GM12878 (cell line): ENCODE measurements at regions not wholly inside any gene's neighbourhood (a gene's known extent, or its start where the extent isn't known, plus 50 kb on each side); places are given as distances from the start of the nearest gene placed in this dataset.

Experiments
- BCLAF1 ChIP-seq: fragments of 450-650 bp; IDR thresholded peaks from 2 replicates; pipeline ENCODE4 v1.6.1; 2017; ENCODE audit warnings: antibody characterized with exemption, mild to moderate bottlenecking, moderate library complexity
- CREB1 ChIP-seq: IDR thresholded peaks from 2 replicates; pipeline ENCODE4 v1.6.1; 2012; ENCODE audit warnings: low read depth, mild to moderate bottlenecking, inconsistent platforms
- CREM ChIP-seq: IDR thresholded peaks from 2 replicates; pipeline ENCODE4 v1.6.1; 2014; ENCODE audit warnings: antibody characterized with exemption, low read depth
- CTCF ChIP-seq, 3 experiments: IDR thresholded peaks in 2 of 3; conservative IDR thresholded peaks in 1 of 3; 2 replicates each; pipeline ENCODE4 v1.5.1; 2011; ENCODE audit warnings: low read depth in 3 of 3, low read length in 3 of 3, mild to moderate bottlenecking in 3 of 3, control low read depth in 2 of 3, moderate library complexity in 2 of 3, inconsistent platforms in 1 of 3, mixed read lengths in 1 of 3; ENCODE audit not compliant: control insufficient read depth in 2 of 3, insufficient read depth in 1 of 3; ENCODE audit errors: extremely low read depth in 1 of 3
- EZH2 ChIP-seq: IDR thresholded peaks from 2 replicates; pipeline ENCODE4 v1.6.1; 2012; ENCODE audit warnings: low read depth, mild to moderate bottlenecking, control low read depth, inconsistent platforms, low read length, borderline replicate concordance; ENCODE audit not compliant: control insufficient read depth
- FOS ChIP-seq: IDR thresholded peaks from 3 replicates; pipeline ENCODE4 v1.6.1; 2011; ENCODE audit warnings: borderline replicate concordance; ENCODE audit not compliant: insufficient read length; ENCODE audit errors: extremely low read depth
- FOXM1 ChIP-seq: IDR thresholded peaks from 2 replicates; pipeline ENCODE4 v1.6.1; 2012; ENCODE audit warnings: low read depth, mild to moderate bottlenecking, inconsistent platforms, low read length, moderate library complexity
- IRF3 ChIP-seq: fragments of 450-650 bp; IDR thresholded peaks from 2 replicates; pipeline ENCODE4 v1.6.1; 2014; ENCODE audit warnings: mild to moderate bottlenecking
- NFIC ChIP-seq: IDR thresholded peaks from 2 replicates; pipeline ENCODE4 v1.6.1; 2012; ENCODE audit warnings: low read depth, mild to moderate bottlenecking, inconsistent platforms, low read length, moderate library complexity

DNA sequence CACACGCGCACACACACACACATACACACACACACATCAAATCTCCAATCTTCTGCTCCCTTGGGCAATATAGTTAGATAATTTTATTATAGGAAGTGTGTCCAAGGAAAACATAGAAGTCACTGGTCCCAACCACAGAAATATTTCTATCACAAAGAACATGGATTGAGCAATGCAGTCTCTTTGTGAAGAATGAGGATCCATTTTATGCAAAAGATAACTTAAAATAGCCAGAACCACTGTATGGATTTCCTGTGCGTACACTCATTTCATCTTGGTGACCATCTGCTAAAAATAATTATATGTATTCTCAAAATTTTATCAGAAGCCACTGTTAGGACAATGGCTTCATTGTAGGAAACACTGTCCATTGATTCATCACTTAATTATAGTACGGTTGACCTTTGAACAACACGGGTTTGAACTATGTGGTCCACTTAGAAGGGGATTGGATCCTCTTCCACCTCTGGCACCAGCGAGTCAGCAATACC is 169.6 kb upstream of the MXRA5 start:
- TF ChIP-seq IRF3, result no peak
- no peak for TF ChIP-seq CREM
- TF ChIP-seq BCLAF1, result no peak
- TF ChIP-seq FOXM1, result no peak
- TF ChIP-seq CTCF (IDR thresholded peaks at IDR 0.05 in 2 of 3, conservative IDR thresholded peaks at IDR 0.05 in 1 of 3; ENCODE audit: control insufficient read depth in 2 of 3, extremely low read depth in 1 of 3, insufficient read depth in 1 of 3, low read depth in 3 of 3, low read length in 3 of 3), result no peak
- no peak for TF ChIP-seq CREB1
- TF ChIP-seq NFIC, result no peak
- no peak for TF ChIP-seq FOS
- TF ChIP-seq EZH2, result no peak
